ENCODE measurements at regions not wholly inside any gene's neighbourhood (a gene's known extent, or its start where the extent isn't known, plus 50 kb on each side); places are given as distances from the start of the nearest gene placed in this dataset.

DNA sequence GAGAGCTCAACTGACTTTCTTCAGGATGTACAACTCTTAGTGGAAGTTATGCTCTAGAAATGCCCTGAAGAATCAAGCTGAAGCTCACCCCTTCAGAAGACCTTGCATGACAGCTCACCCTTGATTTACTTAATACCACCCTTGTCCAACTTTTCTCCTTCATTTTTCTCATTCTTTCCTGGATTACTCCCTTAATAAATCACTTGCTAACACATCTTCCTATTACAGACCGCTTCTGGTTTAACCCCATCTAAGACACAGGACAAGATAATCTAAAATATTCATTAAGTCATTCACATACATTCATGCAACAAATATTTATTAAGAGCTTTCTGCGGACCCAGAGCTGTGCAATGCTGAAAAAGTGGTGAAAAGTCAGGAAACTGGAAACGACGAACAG is 630.7 kb upstream of the RORB start:
- TF ChIP-seq, protein P1, sequence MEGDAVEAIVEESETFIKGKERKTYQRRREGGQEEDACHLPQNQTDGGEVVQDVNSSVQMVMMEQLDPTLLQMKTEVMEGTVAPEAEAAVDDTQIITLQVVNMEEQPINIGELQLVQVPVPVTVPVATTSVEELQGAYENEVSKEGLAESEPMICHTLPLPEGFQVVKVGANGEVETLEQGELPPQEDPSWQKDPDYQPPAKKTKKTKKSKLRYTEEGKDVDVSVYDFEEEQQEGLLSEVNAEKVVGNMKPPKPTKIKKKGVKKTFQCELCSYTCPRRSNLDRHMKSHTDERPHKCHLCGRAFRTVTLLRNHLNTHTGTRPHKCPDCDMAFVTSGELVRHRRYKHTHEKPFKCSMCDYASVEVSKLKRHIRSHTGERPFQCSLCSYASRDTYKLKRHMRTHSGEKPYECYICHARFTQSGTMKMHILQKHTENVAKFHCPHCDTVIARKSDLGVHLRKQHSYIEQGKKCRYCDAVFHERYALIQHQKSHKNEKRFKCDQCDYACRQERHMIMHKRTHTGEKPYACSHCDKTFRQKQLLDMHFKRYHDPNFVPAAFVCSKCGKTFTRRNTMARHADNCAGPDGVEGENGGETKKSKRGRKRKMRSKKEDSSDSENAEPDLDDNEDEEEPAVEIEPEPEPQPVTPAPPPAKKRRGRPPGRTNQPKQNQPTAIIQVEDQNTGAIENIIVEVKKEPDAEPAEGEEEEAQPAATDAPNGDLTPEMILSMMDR (IDR thresholded peaks at IDR 0.05 in 4 of 5, conservative IDR thresholded peaks at IDR 0.05 in 1 of 5), result no peak
- no peak for TF ChIP-seq POLR2A (IDR thresholded peaks at IDR 0.05)

Data from gastrocnemius medialis (tissue), 4 donors.